Prostate gland (tissue), 2 donors: ENCODE measurements at regions not wholly inside any gene's neighbourhood (a gene's known extent, or its start where the extent isn't known, plus 50 kb on each side); places are given as distances from the start of the nearest gene placed in this dataset.

Experiments
- POLR2A ChIP-seq: fragments of 450-650 bp; IDR thresholded peaks from one replicate; pipeline ENCODE4 v1.6.1; 2016; ENCODE audit warnings: antibody characterized with exemption, mild to moderate bottlenecking
- TF ChIP-seq, protein P1 (sequence below), 4 experiments: fragments of 200-600 bp in 2 of 4; fragments of 450-650 bp in 2 of 4; sonication (generic) in 2 of 4; IDR thresholded peaks; 1 replicate in 3 of 4; 2 replicates in 1 of 4; pipeline ENCODE4 v1.5.1; 2016 to 2019; ENCODE audit warnings: antibody characterized with exemption in 4 of 4, mild to moderate bottlenecking in 2 of 4, moderate library complexity in 2 of 4

DNA sequence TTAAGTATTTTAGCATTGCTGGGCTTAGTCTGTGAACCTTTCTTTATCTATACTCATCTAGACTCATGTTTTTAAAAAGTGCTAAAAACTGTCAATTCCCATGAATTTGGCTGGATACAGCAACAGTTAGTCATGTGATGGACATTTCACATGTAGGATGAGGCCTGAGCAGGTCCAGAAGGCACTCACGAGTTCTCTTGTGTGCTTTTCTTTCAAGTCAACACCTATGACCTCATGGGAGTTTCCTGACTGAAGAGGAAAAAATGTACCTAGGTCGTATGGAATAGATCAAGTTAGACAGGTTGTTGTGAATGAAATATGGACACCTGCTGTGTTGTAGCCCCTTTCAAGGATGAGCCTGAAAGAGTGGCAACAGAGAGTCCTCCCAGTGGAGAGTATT, 394.2 kb downstream of the DUSP10 start:
- TF ChIP-seq, protein P1, sequence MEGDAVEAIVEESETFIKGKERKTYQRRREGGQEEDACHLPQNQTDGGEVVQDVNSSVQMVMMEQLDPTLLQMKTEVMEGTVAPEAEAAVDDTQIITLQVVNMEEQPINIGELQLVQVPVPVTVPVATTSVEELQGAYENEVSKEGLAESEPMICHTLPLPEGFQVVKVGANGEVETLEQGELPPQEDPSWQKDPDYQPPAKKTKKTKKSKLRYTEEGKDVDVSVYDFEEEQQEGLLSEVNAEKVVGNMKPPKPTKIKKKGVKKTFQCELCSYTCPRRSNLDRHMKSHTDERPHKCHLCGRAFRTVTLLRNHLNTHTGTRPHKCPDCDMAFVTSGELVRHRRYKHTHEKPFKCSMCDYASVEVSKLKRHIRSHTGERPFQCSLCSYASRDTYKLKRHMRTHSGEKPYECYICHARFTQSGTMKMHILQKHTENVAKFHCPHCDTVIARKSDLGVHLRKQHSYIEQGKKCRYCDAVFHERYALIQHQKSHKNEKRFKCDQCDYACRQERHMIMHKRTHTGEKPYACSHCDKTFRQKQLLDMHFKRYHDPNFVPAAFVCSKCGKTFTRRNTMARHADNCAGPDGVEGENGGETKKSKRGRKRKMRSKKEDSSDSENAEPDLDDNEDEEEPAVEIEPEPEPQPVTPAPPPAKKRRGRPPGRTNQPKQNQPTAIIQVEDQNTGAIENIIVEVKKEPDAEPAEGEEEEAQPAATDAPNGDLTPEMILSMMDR (IDR thresholded peaks at IDR 0.05) = no peak
- no peak for TF ChIP-seq POLR2A
